ENCODE measurements at regions not wholly inside any gene's neighbourhood (a gene's known extent, or its start where the extent isn't known, plus 50 kb on each side); places are given as distances from the start of the nearest gene placed in this dataset.

GRCh38 chr2:240223631-240224030, 83.2 kb upstream of the OTOS start:
- Histone ChIP-seq H3K27ac (no peak overlapping the region), H3K4me3 (no peak overlapping the region), H3K79me2 (no peaks in the 10 kb centered on the region), H3K36me3 (replicated peaks; ENCODE audit: insufficient read depth, low read depth) (no peaks in the 10 kb centered on the region), H2AFZ (no peak overlapping the region), H3K4me1 (ENCODE audit: insufficient read depth) (no peaks in the 10 kb centered on the region), H3K9me2 (replicated peaks; ENCODE audit: insufficient read depth) (no peaks in the 10 kb centered on the region), H3K9me3 (ENCODE audit: low read depth) (no peaks in the 10 kb centered on the region), H4K20me1 (ENCODE audit: insufficient read depth, poor library complexity, severe bottlenecking) (no peaks in the 10 kb centered on the region), H3K4me2 (no peak overlapping the region), H3K27me3 (no peaks in the 10 kb centered on the region)
- no peak for DNase-seq (ENCODE audit: low spot score)
- 72% methylated on average over 7 of the region's 7 CpGs for WGBS (ENCODE audit: low lambda C conversion rate, missing lambda C conversion rate)
- no peak for TF ChIP-seq EZH2phosphoT487 (IDR thresholded peaks at IDR 0.05; ENCODE audit: low read depth, severe bottlenecking, unreplicated experiment)
- no peak for TF ChIP-seq EZH2 (IDR thresholded peaks at IDR 0.05; ENCODE audit: borderline replicate concordance)
- no peak for TF ChIP-seq CTCF (IDR thresholded peaks at IDR 0.05; ENCODE audit: poor library complexity)

GRCh38 chr2:240224676-240225075, 84.2 kb upstream of the OTOS start:
- Histone ChIP-seq H3K9me3 (ENCODE audit: low read depth) (peaks cover 5% of the 10 kb centered on the region), H2AFZ (no peak overlapping the region), H3K9me2 (replicated peaks; ENCODE audit: insufficient read depth) (no peaks in the 10 kb centered on the region), H3K4me1 (ENCODE audit: insufficient read depth) (no peaks in the 10 kb centered on the region), H3K4me3 (no peak overlapping the region), H4K20me1 (ENCODE audit: insufficient read depth, poor library complexity, severe bottlenecking) (no peaks in the 10 kb centered on the region), H3K36me3 (replicated peaks; ENCODE audit: insufficient read depth, low read depth) (no peaks in the 10 kb centered on the region), H3K27me3 (no peaks in the 10 kb centered on the region), H3K27ac (no peak overlapping the region), H3K79me2 (no peaks in the 10 kb centered on the region), H3K4me2 (no peak overlapping the region)
- WGBS (ENCODE audit: low lambda C conversion rate, missing lambda C conversion rate) = 65% methylated on average over 5 of the region's 5 CpGs
- TF ChIP-seq EZH2 (IDR thresholded peaks at IDR 0.05; ENCODE audit: borderline replicate concordance) = no peak
- TF ChIP-seq EZH2phosphoT487 (IDR thresholded peaks at IDR 0.05; ENCODE audit: low read depth, severe bottlenecking, unreplicated experiment) = no peak
- TF ChIP-seq CTCF (IDR thresholded peaks at IDR 0.05; ENCODE audit: poor library complexity) = no peak
- no peak for DNase-seq (ENCODE audit: low spot score)

- no peaks in the 10 kb centered on the region for H3K9me2 ChIP-seq (replicated peaks; ENCODE audit: insufficient read depth)
- no peak overlapping the region for H3K4me3 ChIP-seq
- DNase-seq (ENCODE audit: low spot score) = no peak
- H4K20me1 ChIP-seq (ENCODE audit: insufficient read depth, poor library complexity, severe bottlenecking) = no peaks in the 10 kb centered on the region
- no peaks in the 10 kb centered on the region for H3K27me3 ChIP-seq
- WGBS (ENCODE audit: low lambda C conversion rate, missing lambda C conversion rate) = 89% methylated on average over 4 of the region's 4 CpGs
- H3K79me2 ChIP-seq = no peaks in the 10 kb centered on the region
- H3K9me3 ChIP-seq (ENCODE audit: low read depth) = peaks cover 5% of the 10 kb centered on the region
- H3K4me1 ChIP-seq (ENCODE audit: insufficient read depth) = no peaks in the 10 kb centered on the region
- H3K4me2 ChIP-seq = no peak overlapping the region
- no peak for TF ChIP-seq EZH2 (IDR thresholded peaks at IDR 0.05; ENCODE audit: borderline replicate concordance)
- no peak for TF ChIP-seq EZH2phosphoT487 (IDR thresholded peaks at IDR 0.05; ENCODE audit: low read depth, severe bottlenecking, unreplicated experiment)
- H2AFZ ChIP-seq = no peak overlapping the region
- no peak overlapping the region for H3K27ac ChIP-seq
- H3K36me3 ChIP-seq (replicated peaks; ENCODE audit: insufficient read depth, low read depth) = no peaks in the 10 kb centered on the region
Measured at GRCh38 chr2:240225131-240225530, 84.7 kb upstream of the OTOS start.

- no peak overlapping the region for H3K27ac ChIP-seq
- no peaks in the 10 kb centered on the region for H3K36me3 ChIP-seq (replicated peaks; ENCODE audit: insufficient read depth, low read depth)
- H3K9me2 ChIP-seq (replicated peaks; ENCODE audit: insufficient read depth) = no peaks in the 10 kb centered on the region
- no peak overlapping the region for H3K4me3 ChIP-seq
- H4K20me1 ChIP-seq (ENCODE audit: insufficient read depth, poor library complexity, severe bottlenecking) = no peaks in the 10 kb centered on the region
- no peak overlapping the region for H3K4me2 ChIP-seq
- TF ChIP-seq EZH2 (IDR thresholded peaks at IDR 0.05; ENCODE audit: borderline replicate concordance) (no peak), CTCF (IDR thresholded peaks at IDR 0.05; ENCODE audit: poor library complexity) (no peak), EZH2phosphoT487 (IDR thresholded peaks at IDR 0.05; ENCODE audit: low read depth, severe bottlenecking, unreplicated experiment) (no peak)
- 91% methylated on average over 8 of the region's 8 CpGs for WGBS (ENCODE audit: low lambda C conversion rate, missing lambda C conversion rate)
- DNase-seq (ENCODE audit: low spot score) = no peak
- H3K79me2 ChIP-seq = no peaks in the 10 kb centered on the region
- H3K9me3 ChIP-seq (ENCODE audit: low read depth) = peaks cover 5% of the 10 kb centered on the region
- no peaks in the 10 kb centered on the region for H3K27me3 ChIP-seq
- H3K4me1 ChIP-seq (ENCODE audit: insufficient read depth) = no peaks in the 10 kb centered on the region
- no peak overlapping the region for H2AFZ ChIP-seq
Measured at GRCh38 chr2:240225660-240226475, 85.4 kb upstream of the OTOS start.
